ENCODE measurements at regions not wholly inside any gene's neighbourhood (a gene's known extent, or its start where the extent isn't known, plus 50 kb on each side); places are given as distances from the start of the nearest gene placed in this dataset.

GRCh38 chr11:130760515-130761125, 155.7 kb downstream of the SNX19 start:
- Mint-ChIP-seq H3K4me3 (no peak overlapping the region), H3K27me3 (no peaks in the 10 kb centered on the region), H3K9me3 (no peaks in the 10 kb centered on the region), H3K27ac (no peak overlapping the region), H3K36me3 (no peaks in the 10 kb centered on the region), H3K4me1 (no peaks in the 10 kb centered on the region)

DNA sequence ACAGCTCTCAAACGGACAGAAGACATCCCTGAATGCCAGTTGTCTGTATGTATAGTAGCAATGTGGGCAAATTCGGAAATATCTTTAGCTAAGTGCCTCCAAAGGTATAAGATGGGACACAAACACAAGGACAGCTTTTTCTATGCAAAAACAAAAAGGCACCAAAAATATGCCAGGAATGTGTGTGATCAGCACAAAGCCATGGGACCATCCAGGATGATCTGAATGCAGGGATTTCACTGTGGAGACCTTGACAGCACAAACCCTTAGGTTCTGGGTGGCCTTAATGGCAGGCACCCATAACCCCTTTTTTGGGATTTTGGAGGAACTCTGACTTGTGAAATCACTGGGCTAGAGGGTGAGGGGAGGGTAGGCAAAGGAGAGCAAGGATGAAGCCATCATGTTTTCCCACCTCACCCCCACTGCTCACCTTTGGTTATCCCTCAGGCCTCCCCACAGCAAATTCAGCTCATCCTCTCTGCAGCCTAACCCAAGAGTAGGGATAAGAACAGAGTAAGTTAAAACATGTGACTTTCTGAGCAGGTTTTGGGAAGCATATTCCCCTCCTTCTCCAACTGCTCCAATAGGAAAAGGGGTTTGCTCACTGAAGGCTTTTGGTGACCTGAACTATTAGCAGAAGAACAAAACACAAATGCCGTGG, 154.6 kb downstream of the SNX19 start:
- H3K4me1 Mint-ChIP-seq = no peaks in the 10 kb centered on the region
- no peaks in the 10 kb centered on the region for H3K9me3 Mint-ChIP-seq
- no peak overlapping the region for H3K4me3 Mint-ChIP-seq
- H3K27me3 Mint-ChIP-seq = no peaks in the 10 kb centered on the region
- no peaks in the 10 kb centered on the region for H3K36me3 Mint-ChIP-seq
- no peak overlapping the region for H3K27ac Mint-ChIP-seq

GRCh38 chr11:130762638-130763037, 153.6 kb downstream of the SNX19 start:
- Mint-ChIP-seq H3K9me3 (no peaks in the 10 kb centered on the region), H3K36me3 (no peaks in the 10 kb centered on the region), H3K27ac (no peak overlapping the region), H3K27me3 (no peaks in the 10 kb centered on the region), H3K4me1 (no peaks in the 10 kb centered on the region), H3K4me3 (no peak overlapping the region)

DNA sequence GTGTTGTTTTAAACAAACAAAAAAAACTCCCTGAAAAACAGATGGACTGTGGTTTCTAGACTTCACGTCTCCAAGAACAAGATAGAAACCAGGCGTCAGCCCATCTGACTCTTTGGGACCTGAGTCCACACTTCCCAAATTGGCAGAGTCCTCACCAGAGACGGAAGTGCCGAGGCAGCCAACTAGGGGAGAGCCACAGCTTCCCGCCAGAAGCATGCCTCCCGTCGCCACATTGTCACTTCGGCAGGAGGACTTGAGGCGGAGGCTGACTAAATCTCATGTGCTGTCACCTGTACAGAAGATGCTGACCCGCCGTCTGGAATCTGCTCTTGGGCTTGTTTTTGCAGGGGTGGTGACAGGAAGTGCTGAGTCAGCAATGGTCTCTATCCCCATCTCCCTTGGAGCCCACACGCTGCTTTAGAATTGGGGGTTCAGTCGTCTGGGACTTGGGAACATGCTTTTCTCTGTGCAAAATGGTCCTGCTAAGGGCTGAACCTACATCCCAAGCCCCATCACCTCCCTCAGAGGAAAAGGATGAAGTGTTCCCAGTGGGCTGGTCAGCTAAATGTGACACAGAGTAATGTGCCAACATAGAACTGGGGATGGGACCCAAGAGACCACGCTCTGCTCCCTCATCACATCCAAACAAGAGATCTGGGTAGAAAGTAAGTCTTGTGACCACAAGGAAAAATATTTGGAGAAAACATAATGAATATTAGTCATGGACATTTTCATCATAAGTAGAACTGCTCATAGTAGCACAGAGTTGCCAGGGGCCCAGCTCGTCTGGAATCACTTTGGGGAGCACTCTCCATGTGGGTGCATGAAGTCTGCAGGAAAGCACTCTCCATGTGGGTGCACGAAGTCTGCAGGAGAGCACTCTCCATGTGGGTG, 152.9 kb downstream of the SNX19 start:
- no peaks in the 10 kb centered on the region for H3K36me3 Mint-ChIP-seq
- no peaks in the 10 kb centered on the region for H3K27me3 Mint-ChIP-seq
- H3K4me3 Mint-ChIP-seq = no peak overlapping the region
- no peak overlapping the region for H3K27ac Mint-ChIP-seq
- no peaks in the 10 kb centered on the region for H3K9me3 Mint-ChIP-seq
- no peaks in the 10 kb centered on the region for H3K4me1 Mint-ChIP-seq

DNA sequence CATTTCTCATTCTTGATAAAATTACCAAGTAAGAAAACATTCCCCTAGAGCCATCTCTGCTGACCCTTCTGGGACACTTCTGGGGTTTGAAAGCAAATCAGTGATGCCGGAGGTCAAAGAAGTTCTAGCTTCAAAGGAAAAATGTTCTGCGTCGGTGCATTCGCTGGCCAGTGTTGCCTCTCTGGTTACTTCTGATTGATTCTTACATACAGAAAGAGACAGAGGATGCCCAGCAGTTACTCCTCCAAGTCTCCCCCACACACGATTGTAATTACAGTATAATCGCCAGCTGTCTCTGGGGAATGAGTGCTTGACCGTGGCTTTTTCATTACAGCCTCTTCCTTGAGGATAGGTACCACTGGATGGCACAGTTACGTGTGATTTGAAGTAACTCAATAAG, 150.9 kb downstream of the SNX19 start:
- H3K27me3 Mint-ChIP-seq = no peaks in the 10 kb centered on the region
- H3K9me3 Mint-ChIP-seq = no peaks in the 10 kb centered on the region
- H3K4me3 Mint-ChIP-seq = no peak overlapping the region
- H3K4me1 Mint-ChIP-seq = no peaks in the 10 kb centered on the region
- H3K36me3 Mint-ChIP-seq = no peaks in the 10 kb centered on the region
- H3K27ac Mint-ChIP-seq = no peak overlapping the region

GRCh38 chr11:130765951-130766649, 150.2 kb downstream of the SNX19 start:
- Mint-ChIP-seq H3K27me3 (peaks cover under 1% of the 10 kb centered on the region), H3K36me3 (no peaks in the 10 kb centered on the region), H3K27ac (no peak overlapping the region), H3K4me3 (no peak overlapping the region), H3K9me3 (no peaks in the 10 kb centered on the region), H3K4me1 (no peaks in the 10 kb centered on the region)

DNA sequence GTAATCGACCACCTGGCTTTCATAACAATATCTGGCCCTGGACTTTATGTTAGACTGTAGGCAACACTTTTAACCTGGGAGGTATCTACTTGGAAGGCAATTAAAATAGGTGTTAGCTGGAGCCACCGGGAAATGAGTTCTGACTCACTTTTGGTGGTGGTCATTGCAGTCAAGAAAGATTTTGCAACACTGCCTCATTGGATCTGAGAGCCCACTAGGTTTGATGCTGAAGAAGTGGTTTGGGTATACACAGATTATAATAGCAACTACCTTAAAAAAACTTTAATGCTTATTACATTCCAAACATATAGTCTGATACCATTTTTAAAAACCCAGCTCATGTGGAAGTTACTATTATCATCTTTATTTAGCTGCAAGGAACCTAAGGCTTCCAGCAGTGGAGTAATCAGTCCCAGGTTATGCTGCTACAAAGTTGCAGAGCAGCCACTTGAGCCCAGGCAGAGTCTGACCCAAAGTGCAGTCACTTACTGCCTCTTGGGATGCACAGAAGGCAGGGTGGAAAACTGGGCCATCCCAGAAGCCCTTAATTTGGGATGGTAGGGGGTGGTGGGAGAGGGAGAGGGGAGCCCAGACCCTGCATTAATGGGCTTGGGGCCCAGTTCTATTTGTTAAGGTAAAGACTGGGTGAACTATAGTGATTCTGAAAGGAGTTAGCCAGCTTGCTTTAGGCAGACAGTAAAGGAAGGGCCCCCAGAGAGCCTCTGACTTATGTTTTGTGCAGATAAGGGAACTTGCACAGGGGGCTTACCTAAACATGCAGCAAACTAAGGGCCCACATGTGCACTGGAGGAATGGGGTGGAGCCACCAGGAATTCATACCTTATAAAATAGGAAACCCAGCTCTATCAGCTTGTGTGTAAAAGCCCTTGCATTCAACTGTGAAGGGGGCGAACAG, 149.4 kb downstream of the SNX19 start:
- Mint-ChIP-seq H3K36me3 (no peaks in the 10 kb centered on the region), H3K4me3 (no peak overlapping the region), H3K9me3 (no peaks in the 10 kb centered on the region), H3K27me3 (peaks cover 3% of the 10 kb centered on the region), H3K4me1 (no peaks in the 10 kb centered on the region), H3K27ac (no peak overlapping the region)

DNA sequence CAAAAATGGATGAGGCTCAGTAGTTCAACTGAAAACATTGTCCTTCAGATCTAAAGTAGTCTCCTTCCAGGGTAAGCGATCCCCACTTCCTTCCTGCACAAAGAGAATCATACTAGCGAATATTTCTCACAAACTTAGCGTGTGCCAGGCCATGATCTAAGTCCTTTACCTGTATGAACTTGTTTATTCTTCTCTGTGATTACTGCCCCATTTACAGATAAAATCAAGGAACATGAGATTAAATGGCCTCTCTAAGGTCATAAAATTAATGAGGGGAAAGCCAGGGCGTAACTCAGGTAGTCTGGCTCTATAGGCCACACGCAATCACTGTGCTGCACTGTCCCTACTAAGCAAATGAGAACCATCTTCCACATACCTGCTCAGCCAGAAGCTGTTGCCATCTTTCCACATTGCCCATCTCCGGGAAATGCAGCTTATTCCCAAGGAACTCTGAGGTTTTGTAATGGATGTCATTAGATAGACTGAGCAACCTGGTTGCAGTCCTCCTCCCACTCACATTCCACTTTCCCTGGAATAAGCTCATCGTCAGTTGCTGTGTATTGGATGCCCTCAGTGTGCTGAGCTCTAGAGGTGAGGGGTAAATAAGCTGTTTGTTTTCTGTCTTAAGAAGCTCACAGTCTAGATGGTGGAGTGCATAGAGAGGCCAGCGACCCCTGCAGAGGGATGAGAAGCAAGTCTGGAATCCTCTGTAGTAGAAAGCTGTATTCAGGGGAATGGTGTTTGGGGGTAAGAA, 146.3 kb downstream of the SNX19 start:
- H3K36me3 Mint-ChIP-seq = no peaks in the 10 kb centered on the region
- H3K27me3 Mint-ChIP-seq = peaks cover 3% of the 10 kb centered on the region
- H3K4me1 Mint-ChIP-seq = no peaks in the 10 kb centered on the region
- H3K9me3 Mint-ChIP-seq = no peaks in the 10 kb centered on the region
- H3K4me3 Mint-ChIP-seq = no peak overlapping the region
- no peak overlapping the region for H3K27ac Mint-ChIP-seq

DNA sequence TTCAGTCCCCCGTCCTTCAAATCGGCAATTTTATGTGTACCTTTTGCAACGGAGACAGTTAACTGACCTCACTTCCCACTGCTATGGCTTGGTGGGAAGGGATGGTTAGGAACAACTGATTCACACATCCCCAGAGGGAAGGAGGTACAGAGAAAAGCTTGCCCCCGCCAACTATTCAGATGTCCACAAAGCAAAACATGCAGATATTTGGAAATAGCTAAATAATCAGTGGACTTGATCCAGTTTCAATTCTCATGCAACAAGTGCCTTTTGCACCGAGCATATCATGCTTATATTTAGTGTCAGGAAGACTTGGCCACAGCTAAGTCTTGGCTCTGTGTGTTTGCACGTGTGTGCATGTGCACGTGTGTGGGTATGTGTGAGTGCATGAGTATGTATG, 144.6 kb downstream of the SNX19 start:
- Mint-ChIP-seq H3K9me3 (no peaks in the 10 kb centered on the region), H3K36me3 (no peaks in the 10 kb centered on the region), H3K4me1 (no peaks in the 10 kb centered on the region), H3K4me3 (no peak overlapping the region), H3K27ac (no peak overlapping the region), H3K27me3 (peaks cover 6% of the 10 kb centered on the region)

DNA sequence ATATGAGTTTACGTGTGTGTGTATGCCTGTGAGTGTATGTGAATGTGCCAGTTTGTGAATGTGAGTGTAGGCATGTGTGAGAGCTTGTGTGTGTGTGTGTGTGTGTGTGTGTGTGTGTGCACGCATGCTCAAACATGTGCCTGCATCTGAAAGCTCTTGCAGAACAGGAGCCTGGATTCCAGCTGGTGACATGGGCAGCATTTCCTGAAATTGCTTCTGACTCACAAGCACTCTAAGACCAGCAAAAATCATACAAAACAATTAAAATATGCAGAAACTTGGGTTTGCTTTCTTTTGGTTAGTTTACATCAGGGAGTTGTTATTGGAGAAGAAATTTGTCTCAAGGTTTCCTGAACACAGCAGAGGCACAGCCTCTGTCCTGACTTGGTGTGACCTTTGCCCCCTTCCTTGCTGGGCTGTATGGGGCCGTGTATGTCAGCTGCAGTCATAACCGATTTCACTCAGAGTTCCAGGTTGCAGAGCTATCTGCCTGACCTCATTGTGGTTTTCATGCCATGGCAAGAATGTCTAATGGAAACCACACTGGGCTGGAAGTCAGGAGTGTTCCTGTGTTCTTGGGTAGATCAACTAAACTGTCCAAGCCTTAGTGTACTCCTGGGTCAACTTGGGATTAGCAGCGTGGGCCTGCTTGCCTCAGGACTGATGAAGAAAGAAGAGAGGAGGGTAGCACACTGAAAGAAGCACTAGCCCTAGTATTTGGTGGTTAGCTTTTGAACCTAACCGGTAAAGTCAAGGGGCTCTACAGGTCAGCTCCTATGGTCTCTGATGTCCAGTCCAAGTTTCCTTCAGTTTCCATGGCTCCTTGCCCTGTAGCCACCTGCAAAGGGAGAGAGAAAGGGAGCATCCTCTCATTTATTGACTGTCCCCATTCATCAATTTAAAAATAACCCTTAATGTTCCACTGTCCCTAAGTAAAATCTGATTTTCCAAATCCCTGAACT, 143.7 kb downstream of the SNX19 start:
- Mint-ChIP-seq H3K27ac (no peak overlapping the region), H3K4me1 (no peaks in the 10 kb centered on the region), H3K36me3 (no peaks in the 10 kb centered on the region), H3K4me3 (no peak overlapping the region), H3K27me3 (peaks cover 7% of the 10 kb centered on the region), H3K9me3 (no peaks in the 10 kb centered on the region)

- no peaks in the 10 kb centered on the region for H3K4me1 Mint-ChIP-seq
- H3K27me3 Mint-ChIP-seq = peaks cover 7% of the 10 kb centered on the region
- H3K9me3 Mint-ChIP-seq = no peaks in the 10 kb centered on the region
- no peak overlapping the region for H3K27ac Mint-ChIP-seq
- no peak overlapping the region for H3K4me3 Mint-ChIP-seq
- H3K36me3 Mint-ChIP-seq = no peaks in the 10 kb centered on the region
Measured at GRCh38 chr11:130773244-130773820, 142.9 kb downstream of the SNX19 start.

GRCh38 chr11:130774703-130775102, 141.6 kb downstream of the SNX19 start:
- Mint-ChIP-seq H3K4me3 (no peak overlapping the region), H3K36me3 (no peaks in the 10 kb centered on the region), H3K27me3 (peaks cover 7% of the 10 kb centered on the region), H3K4me1 (no peaks in the 10 kb centered on the region), H3K27ac (no peak overlapping the region), H3K9me3 (no peaks in the 10 kb centered on the region)
